Mesenchymal stem cell (in vitro differentiated cells and primary cell): ENCODE measurements at regions not wholly inside any gene's neighbourhood (a gene's known extent, or its start where the extent isn't known, plus 50 kb on each side); places are given as distances from the start of the nearest gene placed in this dataset.

Experiments used
- DNase-seq: peaks from one replicate; pipeline ENCODE4 v3.0.0-alpha.2; 2013
- H2AFZ ChIP-seq: one replicate; pipeline ENCODE4 v1.6.1; 2013; ENCODE audit warnings: low read depth, mild to moderate bottlenecking, control low read depth, inconsistent platforms, low read length, moderate library complexity
- H2AK5ac ChIP-seq: 2 replicates; pipeline ENCODE4 v1.6.1; 2013; ENCODE audit warnings: low read length, moderate library complexity, mild to moderate bottlenecking, inconsistent platforms; ENCODE audit not compliant: severe bottlenecking
- H2BK120ac ChIP-seq: one replicate; pipeline ENCODE4 v1.6.1; 2013; ENCODE audit warnings: low read depth, mild to moderate bottlenecking, inconsistent platforms, low read length, moderate library complexity
- H2BK12ac ChIP-seq, 2 experiments: one replicate each; pipeline ENCODE4 v1.6.1; 2013; ENCODE audit warnings: inconsistent platforms in 2 of 2, low read length in 2 of 2, mild to moderate bottlenecking in 2 of 2, moderate library complexity in 2 of 2, control low read depth in 1 of 2
- H2BK15ac ChIP-seq: one replicate; pipeline ENCODE4 v1.6.1; 2013; ENCODE audit warnings: mild to moderate bottlenecking, low read depth, inconsistent platforms; ENCODE audit not compliant: poor library complexity, severe bottlenecking
- H2BK5ac ChIP-seq: 2 replicates; pipeline ENCODE4 v1.6.1; 2013; ENCODE audit warnings: low read depth, mild to moderate bottlenecking, low read length, control low read depth, inconsistent platforms; ENCODE audit not compliant: poor library complexity, severe bottlenecking
- H3K14ac ChIP-seq, 2 experiments: one replicate each; pipeline ENCODE4 v1.6.1; 2013; ENCODE audit warnings: inconsistent platforms in 2 of 2, low read length in 2 of 2, control low read depth in 1 of 2, mild to moderate bottlenecking in 1 of 2, moderate library complexity in 1 of 2
- H3K18ac ChIP-seq, 2 experiments: one replicate each; pipeline ENCODE4 v1.6.1; 2013; ENCODE audit warnings: inconsistent platforms in 2 of 2, low read length in 2 of 2, control low read depth in 1 of 2, low read depth in 1 of 2, mild to moderate bottlenecking in 1 of 2
- H3K23ac ChIP-seq, 2 experiments: one replicate each; pipeline ENCODE4 v1.6.1; 2013; ENCODE audit warnings: inconsistent platforms in 2 of 2, low read length in 2 of 2, mild to moderate bottlenecking in 2 of 2, moderate library complexity in 2 of 2, control low read depth in 1 of 2
- H3K27ac ChIP-seq: 2 replicates; pipeline ENCODE4 v1.5.1; 2013; ENCODE audit warnings: mild to moderate bottlenecking, moderate library complexity, low read length, control low read depth, inconsistent platforms; ENCODE audit not compliant: poor library complexity, severe bottlenecking
- H3K27me3 ChIP-seq, 2 experiments: 2 replicates each; pipeline versions ENCODE4 v1.6.1 to v1.7.0; 2013; ENCODE audit warnings: low read length in 2 of 2, mild to moderate bottlenecking in 2 of 2, moderate library complexity in 2 of 2, control low read depth in 1 of 2, inconsistent platforms in 1 of 2; ENCODE audit not compliant: control insufficient read depth in 1 of 2, insufficient read depth in 1 of 2
- H3K36me3 ChIP-seq, 2 experiments: 2 replicates each; pipeline versions ENCODE4 v1.6.1 to v1.7.0; 2013; ENCODE audit warnings: low read length in 2 of 2, control low read depth in 1 of 2, inconsistent platforms in 1 of 2, low read depth in 1 of 2, mild to moderate bottlenecking in 1 of 2; ENCODE audit not compliant: insufficient read depth in 2 of 2, control insufficient read depth in 1 of 2
- H3K4ac ChIP-seq, 2 experiments: one replicate each; pipeline ENCODE4 v1.6.1; 2013; ENCODE audit warnings: inconsistent platforms in 2 of 2, low read length in 2 of 2, mild to moderate bottlenecking in 2 of 2, moderate library complexity in 2 of 2, control low read depth in 1 of 2, low read depth in 1 of 2
- H3K4me1 ChIP-seq: 2 replicates; pipeline ENCODE4 v1.6.1; 2013; ENCODE audit warnings: low read depth, low read length, control low read depth; ENCODE audit not compliant: control insufficient read depth, insufficient read depth
- H3K4me2 ChIP-seq: 2 replicates; pipeline ENCODE4 v1.6.1; 2013; ENCODE audit warnings: low read length, mild to moderate bottlenecking, inconsistent platforms; ENCODE audit not compliant: poor library complexity, severe bottlenecking
- H3K4me3 ChIP-seq, 2 experiments: 2 replicates each; pipeline versions ENCODE4 v1.5.1 to v1.7.0; 2013; ENCODE audit warnings: low read length in 2 of 2, mild to moderate bottlenecking in 2 of 2, control low read depth in 1 of 2, low read depth in 1 of 2; ENCODE audit not compliant: insufficient read depth in 1 of 2
- H3K79me1 ChIP-seq: replicated peaks from 2 replicates; pipeline ENCODE4 v1.6.1; 2013; ENCODE audit warnings: mild to moderate bottlenecking, control low read depth, low read length, inconsistent platforms; ENCODE audit not compliant: poor library complexity, severe bottlenecking
- H3K9ac ChIP-seq: 2 replicates; pipeline ENCODE4 v1.7.0; 2013; ENCODE audit warnings: mild to moderate bottlenecking, low read length, moderate library complexity
- H3K9me3 ChIP-seq: 2 replicates; pipeline ENCODE4 v1.7.0; 2013; ENCODE audit warnings: mild to moderate bottlenecking, low read length; ENCODE audit not compliant: control insufficient read depth
- H4K8ac ChIP-seq: one replicate; pipeline ENCODE4 v1.6.1; 2013; ENCODE audit warnings: inconsistent platforms, mild to moderate bottlenecking, low read length, moderate library complexity
- H4K91ac ChIP-seq: one replicate; pipeline ENCODE4 v1.6.1; 2013; ENCODE audit warnings: mild to moderate bottlenecking, low read length, inconsistent platforms
- WGBS: methylation state at CpG from one replicate; pipeline ENCODE4 v1.1.7; 2013; ENCODE audit warnings: mixed read lengths; 5-methylcytosine and 5-hydroxymethylcytosine counted together

GRCh38 chr13:86425170-86425815, 626.1 kb upstream of the SLITRK6 start:
- no peaks in the 10 kb centered on the region for H3K27me3 ChIP-seq
- no peaks in the 10 kb centered on the region for H3K4me1 ChIP-seq
- H3K23ac ChIP-seq = no peak overlapping the region
- H3K4me2 ChIP-seq = no peak overlapping the region
- no peak overlapping the region for H3K4me3 ChIP-seq
- no peaks in the 10 kb centered on the region for H3K36me3 ChIP-seq
- H2BK120ac ChIP-seq = no peak overlapping the region
- H4K91ac ChIP-seq = no peak overlapping the region
- no peak overlapping the region for H3K9ac ChIP-seq
- H2BK12ac ChIP-seq = no peak overlapping the region
- H3K9me3 ChIP-seq = peaks cover 11% of the 10 kb centered on the region
- H3K27ac ChIP-seq = no peak overlapping the region
- no peak overlapping the region for H2AK5ac ChIP-seq
- no peak overlapping the region for H3K14ac ChIP-seq
- 47% methylated on average over 3 of the region's 3 CpGs for WGBS
- no peak for DNase-seq
- no peak overlapping the region for H2AFZ ChIP-seq
- H4K8ac ChIP-seq = no peak overlapping the region
- no peaks in the 10 kb centered on the region for H3K79me1 ChIP-seq
- no peak overlapping the region for H2BK15ac ChIP-seq
- no peak overlapping the region for H2BK5ac ChIP-seq
- H3K18ac ChIP-seq = no peak overlapping the region
- H3K4ac ChIP-seq = no peak overlapping the region

- H2BK120ac ChIP-seq = no peak overlapping the region
- H3K9me3 ChIP-seq = peaks cover 14% of the 10 kb centered on the region
- no peaks in the 10 kb centered on the region for H3K27me3 ChIP-seq
- no peak overlapping the region for H2BK15ac ChIP-seq
- no peak overlapping the region for H3K18ac ChIP-seq
- H3K9ac ChIP-seq = no peak overlapping the region
- 97% methylated on average over 2 of the region's 2 CpGs for WGBS
- no peak overlapping the region for H2BK12ac ChIP-seq
- no peak overlapping the region for H2AFZ ChIP-seq
- H3K4ac ChIP-seq = no peak overlapping the region
- no peak for DNase-seq
- H4K8ac ChIP-seq = no peak overlapping the region
- H3K4me1 ChIP-seq = no peaks in the 10 kb centered on the region
- no peak overlapping the region for H2BK5ac ChIP-seq
- H3K14ac ChIP-seq = no peak overlapping the region
- no peak overlapping the region for H3K23ac ChIP-seq
- H3K79me1 ChIP-seq = no peaks in the 10 kb centered on the region
- no peak overlapping the region for H4K91ac ChIP-seq
- H3K36me3 ChIP-seq = no peaks in the 10 kb centered on the region
- H3K4me2 ChIP-seq = no peak overlapping the region
- H3K27ac ChIP-seq = no peak overlapping the region
- no peak overlapping the region for H3K4me3 ChIP-seq
- H2AK5ac ChIP-seq = no peak overlapping the region
Observed at GRCh38 chr13:86426437-86426836, 627.2 kb upstream of the SLITRK6 start.

- H2BK120ac ChIP-seq = no peak overlapping the region
- no peak overlapping the region for H3K4ac ChIP-seq
- no peak overlapping the region for H3K27ac ChIP-seq
- no peak overlapping the region for H3K4me2 ChIP-seq
- H2AFZ ChIP-seq = no peak overlapping the region
- H3K4me1 ChIP-seq = no peaks in the 10 kb centered on the region
- H4K8ac ChIP-seq = no peak overlapping the region
- no peak overlapping the region for H3K23ac ChIP-seq
- no peak overlapping the region for H2BK12ac ChIP-seq
- H3K9me3 ChIP-seq = peaks cover 17% of the 10 kb centered on the region
- 44% methylated on average over 1 of the region's 2 CpGs for WGBS
- no peak overlapping the region for H3K4me3 ChIP-seq
- H3K9ac ChIP-seq = no peak overlapping the region
- no peak overlapping the region for H2BK15ac ChIP-seq
- no peak overlapping the region for H2BK5ac ChIP-seq
- H4K91ac ChIP-seq = no peak overlapping the region
- no peaks in the 10 kb centered on the region for H3K27me3 ChIP-seq
- H2AK5ac ChIP-seq = no peak overlapping the region
- no peaks in the 10 kb centered on the region for H3K36me3 ChIP-seq
- DNase-seq = no peak
- no peak overlapping the region for H3K18ac ChIP-seq
- no peak overlapping the region for H3K14ac ChIP-seq
- H3K79me1 ChIP-seq = no peaks in the 10 kb centered on the region
Observed at GRCh38 chr13:86429756-86430155, 630.5 kb upstream of the SLITRK6 start.

GRCh38 chr13:86438034-86438433, 638.8 kb upstream of the SLITRK6 start:
- H3K4me2 ChIP-seq = no peak overlapping the region
- no peak overlapping the region for H3K23ac ChIP-seq
- no peak overlapping the region for H2BK5ac ChIP-seq
- H3K79me1 ChIP-seq = no peaks in the 10 kb centered on the region
- no peak overlapping the region for H3K27ac ChIP-seq
- H3K4ac ChIP-seq = no peak overlapping the region
- H3K4me3 ChIP-seq = no peak overlapping the region
- no peak overlapping the region for H3K9ac ChIP-seq
- H4K91ac ChIP-seq = no peak overlapping the region
- H2AK5ac ChIP-seq = no peak overlapping the region
- whole genome bisulfite sequencing = 83% methylated on average over 1 of the region's 1 CpG
- DNase-seq = no peak
- H2BK120ac ChIP-seq = no peak overlapping the region
- H3K9me3 ChIP-seq = no peaks in the 10 kb centered on the region
- H2BK15ac ChIP-seq = no peak overlapping the region
- H3K36me3 ChIP-seq = no peaks in the 10 kb centered on the region
- H2AFZ ChIP-seq = no peak overlapping the region
- no peaks in the 10 kb centered on the region for H3K4me1 ChIP-seq
- H2BK12ac ChIP-seq = no peak overlapping the region
- H4K8ac ChIP-seq = no peak overlapping the region
- H3K18ac ChIP-seq = no peak overlapping the region
- H3K27me3 ChIP-seq = no peaks in the 10 kb centered on the region
- no peak overlapping the region for H3K14ac ChIP-seq
